Activated CD8-positive, alpha-beta memory T cell treated with anti-CD3 and anti-CD28 coated beads for 48 hours (primary cell): ENCODE measurements at regions not wholly inside any gene's neighbourhood (a gene's known extent, or its start where the extent isn't known, plus 50 kb on each side); places are given as distances from the start of the nearest gene placed in this dataset.
"Not testable (repeated sequence)": the region's sequence is repeated elsewhere in the genome, so short reads cannot be mapped to it uniquely, and the experiment has no call there.

Experiments used
- DNase-seq, 3 experiments: peaks; one replicate each; pipeline ENCODE4 v3.0.0-alpha.2; 2020; ENCODE audit warnings: low read depth in 2 of 3, low spot score in 2 of 3

GRCh38 chr10:63773962-63774361, 252.8 kb downstream of the REEP3 start:
- no peak for DNase-seq

- no peak for DNase-seq
Measured at GRCh38 chr10:63780101-63780500, 258.9 kb downstream of the REEP3 start.

DNA sequence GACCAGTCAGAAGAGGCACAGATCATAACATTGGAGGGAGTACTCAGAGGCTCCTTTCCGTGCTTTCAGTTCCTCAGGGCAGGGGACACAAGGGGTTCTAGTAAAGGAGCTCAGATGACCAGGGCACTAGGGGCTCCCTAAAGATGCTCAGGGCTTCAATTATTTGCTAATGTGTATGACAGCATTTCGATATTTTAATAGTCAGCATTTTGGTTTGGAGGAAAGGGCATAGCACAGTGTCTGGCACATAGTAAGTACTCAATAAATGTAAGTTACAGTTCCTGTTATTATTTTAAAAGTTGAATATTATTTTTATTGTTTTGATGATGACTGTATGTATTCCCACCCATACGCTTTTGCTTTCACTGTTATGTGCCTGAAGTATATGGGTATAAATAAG, 260.0 kb downstream of the REEP3 start:
- no peak for DNase-seq

GRCh38 chr10:63783882-63784281, 262.7 kb downstream of the REEP3 start:
- no peak for DNase-seq

- DNase-seq = no peak
Measured at GRCh38 chr10:63788152-63788821, 267.1 kb downstream of the REEP3 start.

DNA sequence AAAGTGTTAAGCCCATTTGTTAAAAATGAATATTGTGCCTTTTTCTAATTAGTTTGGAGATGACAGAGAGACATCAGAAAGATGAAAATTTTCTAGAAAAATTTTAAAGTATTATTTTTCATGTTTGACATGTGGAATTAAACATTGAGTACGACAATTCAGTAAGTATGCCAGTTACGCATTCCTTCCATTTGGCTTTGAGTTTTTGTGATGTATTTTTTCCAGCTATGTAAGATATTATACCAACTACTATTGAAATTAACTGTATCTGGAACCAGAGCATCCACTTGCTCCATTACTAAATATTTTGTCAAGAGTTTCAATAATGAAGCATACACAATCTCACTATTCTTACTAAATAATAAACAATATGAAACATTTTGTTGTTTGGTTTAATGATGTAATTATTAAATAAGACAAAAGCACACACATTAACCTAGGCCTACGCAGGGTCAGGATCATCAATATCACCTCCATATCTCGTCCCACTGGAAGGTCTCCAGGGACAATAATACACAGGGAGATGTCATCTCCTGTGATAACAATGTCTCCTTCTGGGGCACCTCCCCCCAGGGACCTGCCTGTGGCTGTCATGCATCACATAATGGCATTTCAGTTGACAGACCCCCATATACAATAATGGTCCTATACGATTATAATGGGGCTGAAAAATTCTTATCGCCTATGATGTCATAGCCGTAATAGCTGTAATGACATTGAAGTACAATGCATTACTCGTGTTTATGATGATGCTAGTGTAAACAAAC, 274.1 kb downstream of the REEP3 start:
- no peak for DNase-seq

DNA sequence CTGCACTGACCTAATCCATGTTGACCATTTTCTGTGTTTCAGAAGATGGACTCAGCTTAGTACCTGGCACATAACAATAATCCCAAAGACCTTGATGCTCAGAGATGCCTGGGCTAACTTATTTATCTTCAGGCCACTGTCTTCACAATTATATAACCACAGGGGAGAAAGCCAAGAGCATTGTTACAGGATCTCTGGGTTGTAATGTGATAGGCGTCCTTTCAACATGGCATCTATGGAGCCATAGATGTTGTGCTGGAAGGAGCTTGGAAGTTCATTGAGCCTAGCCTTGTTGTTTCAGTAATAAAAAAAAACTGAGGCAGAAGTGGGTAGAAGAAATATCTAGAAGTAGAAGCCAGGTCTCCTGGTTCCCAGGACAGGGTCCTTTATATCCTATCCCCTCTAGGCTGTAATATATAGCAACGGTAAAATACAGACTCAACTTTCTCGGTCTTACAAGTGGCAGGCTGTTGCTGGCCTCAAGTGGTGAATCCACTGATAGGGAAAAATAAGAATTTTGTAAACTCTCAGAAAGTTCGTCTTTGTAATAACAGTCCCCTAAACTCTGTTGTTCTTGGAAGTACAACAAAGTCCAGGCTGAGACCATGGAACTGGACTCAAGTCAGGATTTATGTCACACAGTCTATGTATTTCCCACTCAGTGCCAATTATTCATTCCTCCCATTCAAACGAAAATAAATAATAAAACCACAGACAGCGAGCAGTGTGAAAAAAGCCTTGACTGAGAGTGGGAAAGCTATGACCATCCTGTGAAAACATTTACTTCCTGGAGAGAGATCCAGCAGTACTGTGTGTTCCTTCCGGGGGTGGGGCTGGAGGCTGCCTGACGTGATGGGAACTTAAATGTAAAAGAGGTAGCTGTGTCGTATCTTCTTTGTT, 277.6 kb downstream of the REEP3 start:
- DNase-seq = no peak

GRCh38 chr10:63799521-63800300, 278.5 kb downstream of the REEP3 start:
- DNase-seq = no peak

DNA sequence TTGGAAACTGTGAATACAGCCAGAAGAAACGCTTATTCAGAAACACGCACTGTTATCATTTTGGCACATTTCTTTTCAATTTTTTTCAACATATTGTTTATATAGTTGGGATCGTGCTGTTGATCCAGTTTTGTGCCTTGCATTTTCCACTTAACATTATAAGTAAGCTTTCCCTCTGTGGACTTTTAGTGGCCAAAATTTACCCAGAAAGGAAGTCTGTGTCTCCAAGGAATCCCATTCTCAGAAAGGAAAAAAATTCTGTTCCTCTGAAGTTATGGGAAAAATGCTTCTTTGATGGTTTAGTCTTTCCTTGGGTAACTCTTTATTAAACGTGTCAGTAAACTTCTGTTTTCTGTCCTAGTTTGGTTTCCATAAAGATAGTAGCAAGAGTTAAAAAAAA, 280.0 kb downstream of the REEP3 start:
- no peak for DNase-seq

- no peak for DNase-seq
Measured at GRCh38 chr10:63806330-63806729, 285.1 kb downstream of the REEP3 start.

GRCh38 chr10:63812501-63812900, 291.3 kb downstream of the REEP3 start:
- DNase-seq = no peak

DNA sequence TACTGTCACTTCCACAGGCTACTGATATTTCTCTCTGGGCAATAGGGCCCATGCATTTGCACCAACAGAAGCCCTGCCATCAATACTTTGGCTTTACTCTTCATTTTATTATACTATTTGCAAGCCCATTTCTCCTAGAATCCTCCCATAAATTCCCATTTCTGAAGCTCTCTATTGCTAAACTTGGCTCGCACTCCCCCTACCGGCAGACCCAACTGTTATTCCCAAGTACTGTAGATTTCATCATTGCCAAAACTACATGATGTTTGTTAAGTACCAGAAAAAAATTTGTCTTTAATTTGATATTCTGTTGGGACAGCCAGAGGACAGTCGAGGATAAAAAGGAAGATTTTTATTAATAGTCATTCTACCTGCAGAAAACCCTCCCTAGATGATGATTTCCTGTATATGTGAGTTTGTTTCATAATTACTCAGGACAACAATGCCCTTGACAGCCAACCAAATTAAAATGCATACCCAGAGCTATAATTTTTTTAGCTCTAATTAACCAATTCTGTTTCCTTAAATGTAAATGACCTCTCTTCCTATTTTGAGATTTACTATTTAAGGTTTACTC, 298.6 kb downstream of the REEP3 start:
- no peak for DNase-seq

GRCh38 chr10:63822496-63822895, 301.3 kb downstream of the REEP3 start:
- DNase-seq = no peak

- DNase-seq = no peak
Measured at GRCh38 chr10:63825111-63825510, 303.9 kb downstream of the REEP3 start.

DNA sequence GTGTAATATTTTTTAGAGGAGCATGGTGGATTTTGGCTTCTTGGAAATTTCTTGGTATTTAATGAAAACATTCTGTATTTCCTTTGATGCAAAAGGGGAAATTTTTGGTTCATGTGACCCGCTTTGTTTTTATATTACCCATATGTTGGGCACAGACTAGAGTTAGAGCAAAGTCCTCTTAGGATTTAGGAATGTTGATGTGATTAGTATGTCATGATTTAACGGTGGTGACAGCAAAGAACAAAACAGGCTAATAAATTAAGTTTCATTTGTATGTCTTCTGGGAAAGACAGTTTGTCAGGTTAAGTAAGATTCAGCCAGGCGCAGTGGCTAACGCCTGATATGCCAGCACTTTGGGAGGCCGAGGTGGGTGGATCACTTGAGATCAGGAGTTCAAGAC, 304.6 kb downstream of the REEP3 start:
- DNase-seq = no peak

- DNase-seq = not testable (repeated sequence)
Measured at GRCh38 chr10:63827018-63827417, 305.8 kb downstream of the REEP3 start.

DNA sequence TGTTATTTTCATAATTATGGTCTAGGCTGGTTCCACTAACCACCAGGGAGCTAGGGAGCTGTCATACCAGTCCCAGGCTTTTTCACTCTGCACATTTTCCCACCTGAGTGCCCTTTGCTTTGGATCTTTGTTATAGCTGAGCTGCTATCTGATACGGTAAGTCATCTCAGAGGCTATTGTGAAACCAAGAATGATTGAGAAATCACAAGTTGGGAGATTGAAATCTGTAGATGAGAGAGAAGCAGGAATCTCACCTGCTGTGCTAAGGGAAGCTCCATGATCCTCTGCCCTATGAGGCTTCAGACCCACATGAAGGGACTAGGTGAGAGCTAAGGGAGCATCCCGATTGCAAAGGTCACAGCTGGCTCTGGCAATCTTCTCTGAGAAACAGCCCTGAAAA, 307.8 kb downstream of the REEP3 start:
- DNase-seq = no peak

DNA sequence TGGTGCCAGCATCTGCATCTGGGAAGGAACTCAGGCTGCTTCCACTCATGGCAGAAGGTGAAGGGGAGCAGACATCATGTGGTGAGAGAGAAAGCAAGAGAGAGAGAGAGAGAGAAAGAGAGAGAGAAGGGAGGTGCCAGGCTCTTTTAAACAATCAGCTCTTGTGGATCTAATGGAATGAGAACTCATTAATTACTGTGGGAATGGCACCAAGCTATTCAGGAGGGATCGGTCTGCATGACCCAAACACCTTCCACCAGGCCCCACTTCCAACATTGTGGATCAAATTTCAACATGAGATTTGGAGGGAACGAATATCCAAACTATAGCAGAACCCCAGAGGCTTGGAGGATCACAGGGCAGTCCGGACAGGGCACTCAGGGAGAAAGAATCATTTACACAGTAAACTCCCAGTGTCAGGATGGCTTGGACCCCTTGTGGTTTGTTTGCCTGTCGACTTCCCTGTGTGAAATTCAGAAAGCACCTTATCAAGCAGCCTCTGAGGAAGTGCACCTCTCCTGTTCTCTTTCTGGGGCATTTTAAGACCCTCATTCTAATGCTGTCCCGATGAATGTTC, 308.5 kb downstream of the REEP3 start:
- no peak for DNase-seq

- DNase-seq = no peak
Measured at GRCh38 chr10:63832686-63833085, 311.5 kb downstream of the REEP3 start.

DNA sequence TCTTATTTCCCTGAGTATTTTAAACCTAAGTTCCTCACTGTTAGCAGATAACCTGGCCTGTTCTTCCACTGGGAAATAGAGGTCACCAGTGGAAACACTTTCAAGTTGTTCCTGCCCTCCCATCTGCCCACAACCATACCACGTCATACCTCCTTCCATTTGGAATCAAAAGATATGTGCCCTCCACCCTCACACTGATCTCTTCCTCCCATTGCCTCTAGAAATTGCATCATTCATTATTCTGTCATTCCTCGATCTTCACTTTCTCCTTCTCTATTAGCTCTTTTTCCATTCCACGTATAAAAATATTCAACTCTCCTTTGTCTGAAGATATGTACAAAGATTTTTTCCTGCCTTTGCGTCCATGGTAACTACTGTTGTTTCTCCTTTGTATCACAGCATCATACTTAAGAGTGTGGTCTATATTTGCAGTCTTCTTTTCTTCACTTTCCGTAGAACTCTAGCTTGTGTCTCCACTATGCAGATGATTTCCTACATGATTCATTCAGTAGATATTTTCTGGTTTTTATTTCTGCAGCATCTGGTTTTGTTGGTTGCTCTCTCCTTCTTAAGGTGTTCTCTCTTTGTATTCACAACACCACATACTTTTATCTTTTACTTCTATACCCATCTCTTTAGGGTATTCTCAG, 312.3 kb downstream of the REEP3 start:
- DNase-seq = no peak
